ENCODE measurements at regions not wholly inside any gene's neighbourhood (a gene's known extent, or its start where the extent isn't known, plus 50 kb on each side); places are given as distances from the start of the nearest gene placed in this dataset.

- DNase-seq: no peak
- no peaks in the 10 kb centered on the region for H3K4me1 ChIP-seq (ENCODE audit: insufficient read depth)
- H3K36me3 ChIP-seq: no peaks in the 10 kb centered on the region
- H3K4me3 ChIP-seq: no peak overlapping the region
- H3K27me3 ChIP-seq: no peaks in the 10 kb centered on the region
- no peak for TF ChIP-seq POLR2A (IDR thresholded peaks at IDR 0.05)
- TF ChIP-seq EP300 (IDR thresholded peaks at IDR 0.05): no peak
- TF ChIP-seq CTCF (IDR thresholded peaks at IDR 0.05): no peak
- no peak overlapping the region for H3K27ac ChIP-seq
- intact Hi-C loops (cut with DNase I): no loop called here
- 88 to 93% (median 88%) methylated on average over 2 of the region's 2 CpGs for WGBS, 3 donors
- H3K9me3 ChIP-seq: no peaks in the 10 kb centered on the region
These were observed 893.5 kb upstream of the ZEB2 start for GRCh38 chr2:145413261-145414030.

- no peaks in the 10 kb centered on the region for H3K27me3 ChIP-seq
- no peak for TF ChIP-seq POLR2A (IDR thresholded peaks at IDR 0.05)
- TF ChIP-seq CTCF (IDR thresholded peaks at IDR 0.05): no peak
- TF ChIP-seq EP300 (IDR thresholded peaks at IDR 0.05): no peak
- H3K4me3 ChIP-seq: no peak overlapping the region
- H3K27ac ChIP-seq: no peak overlapping the region
- intact Hi-C loops (cut with DNase I): no loop called here
- H3K36me3 ChIP-seq: no peaks in the 10 kb centered on the region
- WGBS, 3 donors: 88 to 94% (median 89%) methylated on average over 4 of the region's 4 CpGs
- no peaks in the 10 kb centered on the region for H3K4me1 ChIP-seq (ENCODE audit: insufficient read depth)
- H3K9me3 ChIP-seq: no peaks in the 10 kb centered on the region
- DNase-seq: no peak
These were observed 892.2 kb upstream of the ZEB2 start for GRCh38 chr2:145412155-145412554.

- 84 to 91% (median 86%) methylated on average over 4 of the region's 4 CpGs for WGBS, 3 donors
- DNase-seq: no peak
- H3K36me3 ChIP-seq: no peaks in the 10 kb centered on the region
- H3K27me3 ChIP-seq: no peaks in the 10 kb centered on the region
- no peak overlapping the region for H3K4me3 ChIP-seq
- intact Hi-C loops (cut with DNase I): no loop called here
- H3K27ac ChIP-seq: no peak overlapping the region
- TF ChIP-seq POLR2A (IDR thresholded peaks at IDR 0.05) (no peak), CTCF (IDR thresholded peaks at IDR 0.05) (no peak), EP300 (IDR thresholded peaks at IDR 0.05) (no peak)
- no peaks in the 10 kb centered on the region for H3K4me1 ChIP-seq (ENCODE audit: insufficient read depth)
- H3K9me3 ChIP-seq: no peaks in the 10 kb centered on the region
These were observed 891.6 kb upstream of the ZEB2 start for GRCh38 chr2:145411493-145411892.

- 92 to 95% (median 93%) methylated on average over 2 of the region's 2 CpGs for WGBS, 3 donors
- no peaks in the 10 kb centered on the region for H3K4me1 ChIP-seq (ENCODE audit: insufficient read depth)
- no peak for DNase-seq
- no peaks in the 10 kb centered on the region for H3K27me3 ChIP-seq
- no peak for TF ChIP-seq CTCF (IDR thresholded peaks at IDR 0.05)
- TF ChIP-seq EP300 (IDR thresholded peaks at IDR 0.05): no peak
- H3K9me3 ChIP-seq: no peaks in the 10 kb centered on the region
- no peak overlapping the region for H3K4me3 ChIP-seq
- intact Hi-C loops (cut with DNase I): no loop called here
- no peak overlapping the region for H3K27ac ChIP-seq
- H3K36me3 ChIP-seq: no peaks in the 10 kb centered on the region
These were observed 890.2 kb upstream of the ZEB2 start for GRCh38 chr2:145410086-145410485.
